ENCODE measurements at regions not wholly inside any gene's neighbourhood (a gene's known extent, or its start where the extent isn't known, plus 50 kb on each side); places are given as distances from the start of the nearest gene placed in this dataset.
A peak's percentile ranks its signal among the peaks of the same experiment; 100 is the strongest.

GRCh38 chr13:59442461-59442860, 721.3 kb downstream of the DIAPH3 start:
- H3K27me3 ChIP-seq (ENCODE audit: insufficient read depth, low read length, poor library complexity, severe bottlenecking): no peaks in the 10 kb centered on the region
- H3K4me1 ChIP-seq (ENCODE audit: insufficient read depth, low read length, poor library complexity, severe bottlenecking): peaks cover 68% of the 10 kb centered on the region
- TF ChIP-seq CTCF (conservative IDR thresholded peaks at IDR 0.05; ENCODE audit: low read length) (no peak), EZH2phosphoT487 (IDR thresholded peaks at IDR 0.05; ENCODE audit: borderline replicate concordance) (no peak)
- peak overlapping the region; percentile 71 for H3K4me2 ChIP-seq (ENCODE audit: low read depth, low read length, poor library complexity, severe bottlenecking)
- H3K9ac ChIP-seq (ENCODE audit: low read depth, low read length, poor library complexity, severe bottlenecking): peak overlapping the region; percentile 37
- no peaks in the 10 kb centered on the region for H3K79me2 ChIP-seq (ENCODE audit: insufficient read depth, low read length)
- no peak overlapping the region for H2AFZ ChIP-seq (ENCODE audit: low read length)
- peak overlapping the region; percentile 47 for H3K4me3 ChIP-seq (ENCODE audit: low read length, poor library complexity, severe bottlenecking)
- H4K20me1 ChIP-seq (ENCODE audit: insufficient read depth, low read length, poor library complexity, severe bottlenecking): no peaks in the 10 kb centered on the region
- H3K36me3 ChIP-seq (ENCODE audit: insufficient read depth, low read length): no peaks in the 10 kb centered on the region
- H3F3A ChIP-seq (ENCODE audit: low read depth): no peaks in the 10 kb centered on the region; the same call in 1 of the 2 replicates
- H3K9me2 ChIP-seq (replicated peaks; ENCODE audit: low read depth, low read length): no peaks in the 10 kb centered on the region
- H3K9me3 ChIP-seq (ENCODE audit: insufficient read depth, low read depth, low read length): no peaks in the 10 kb centered on the region

- Histone ChIP-seq H3K4me1 (ENCODE audit: insufficient read depth, low read length, poor library complexity, severe bottlenecking) (peaks cover 69% of the 10 kb centered on the region), H3K27me3 (ENCODE audit: insufficient read depth, low read length, poor library complexity, severe bottlenecking) (no peaks in the 10 kb centered on the region), H3F3A (ENCODE audit: low read depth) (no peaks in the 10 kb centered on the region; the same call in 1 of the 2 replicates), H4K20me1 (ENCODE audit: insufficient read depth, low read length, poor library complexity, severe bottlenecking) (no peaks in the 10 kb centered on the region), H3K9me3 (ENCODE audit: insufficient read depth, low read depth, low read length) (no peaks in the 10 kb centered on the region), H3K79me2 (ENCODE audit: insufficient read depth, low read length) (no peaks in the 10 kb centered on the region), H2AFZ (ENCODE audit: low read length) (no peak overlapping the region), H3K36me3 (ENCODE audit: insufficient read depth, low read length) (no peaks in the 10 kb centered on the region), H3K9ac (ENCODE audit: low read depth, low read length, poor library complexity, severe bottlenecking) (peak overlapping the region; percentile 37), H3K4me3 (ENCODE audit: low read length, poor library complexity, severe bottlenecking) (peak overlapping the region; percentile 47), H3K9me2 (replicated peaks; ENCODE audit: low read depth, low read length) (no peaks in the 10 kb centered on the region), H3K4me2 (ENCODE audit: low read depth, low read length, poor library complexity, severe bottlenecking) (peak overlapping the region; percentile 71)
- TF ChIP-seq EZH2phosphoT487 (IDR thresholded peaks at IDR 0.05; ENCODE audit: borderline replicate concordance) (no peak), CTCF (conservative IDR thresholded peaks at IDR 0.05; ENCODE audit: low read length) (no peak)
Measured at GRCh38 chr13:59442944-59443486, 720.7 kb downstream of the DIAPH3 start.

- H3K36me3 ChIP-seq (ENCODE audit: insufficient read depth, low read length): no peaks in the 10 kb centered on the region
- no peaks in the 10 kb centered on the region for H3K9me2 ChIP-seq (replicated peaks; ENCODE audit: low read depth, low read length)
- TF ChIP-seq CTCF (conservative IDR thresholded peaks at IDR 0.05; ENCODE audit: low read length) (no peak), EZH2phosphoT487 (IDR thresholded peaks at IDR 0.05; ENCODE audit: borderline replicate concordance) (no peak)
- H3K27me3 ChIP-seq (ENCODE audit: insufficient read depth, low read length, poor library complexity, severe bottlenecking): peaks cover 12% of the 10 kb centered on the region
- no peaks in the 10 kb centered on the region; the same call in 1 of the 2 replicates for H3F3A ChIP-seq (ENCODE audit: low read depth)
- H3K4me2 ChIP-seq (ENCODE audit: low read depth, low read length, poor library complexity, severe bottlenecking): peak overlapping the region; percentile 71
- peak overlapping the region; percentile 17 for H3K9ac ChIP-seq (ENCODE audit: low read depth, low read length, poor library complexity, severe bottlenecking)
- H3K4me3 ChIP-seq (ENCODE audit: low read length, poor library complexity, severe bottlenecking): peak overlapping the region; percentile 42
- no peaks in the 10 kb centered on the region for H3K79me2 ChIP-seq (ENCODE audit: insufficient read depth, low read length)
- H3K4me1 ChIP-seq (ENCODE audit: insufficient read depth, low read length, poor library complexity, severe bottlenecking): peaks cover 69% of the 10 kb centered on the region
- H3K9me3 ChIP-seq (ENCODE audit: insufficient read depth, low read depth, low read length): no peaks in the 10 kb centered on the region
- no peaks in the 10 kb centered on the region for H4K20me1 ChIP-seq (ENCODE audit: insufficient read depth, low read length, poor library complexity, severe bottlenecking)
- no peak overlapping the region for H2AFZ ChIP-seq (ENCODE audit: low read length)
Measured at GRCh38 chr13:59444210-59444857, 719.4 kb downstream of the DIAPH3 start.
